C4-2B (cell line): ENCODE measurements at regions not wholly inside any gene's neighbourhood (a gene's known extent, or its start where the extent isn't known, plus 50 kb on each side); places are given as distances from the start of the nearest gene placed in this dataset.

Source experiments
- CTCF ChIP-seq: fragments of 450-650 bp; conservative IDR thresholded peaks from 2 replicates; pipeline ENCODE4 v1.5.1; 2017; ENCODE audit warnings: mild to moderate bottlenecking
- ZFX ChIP-seq: fragments of 450-650 bp; IDR thresholded peaks from 2 replicates; pipeline ENCODE4 v1.6.1; 2017

DNA sequence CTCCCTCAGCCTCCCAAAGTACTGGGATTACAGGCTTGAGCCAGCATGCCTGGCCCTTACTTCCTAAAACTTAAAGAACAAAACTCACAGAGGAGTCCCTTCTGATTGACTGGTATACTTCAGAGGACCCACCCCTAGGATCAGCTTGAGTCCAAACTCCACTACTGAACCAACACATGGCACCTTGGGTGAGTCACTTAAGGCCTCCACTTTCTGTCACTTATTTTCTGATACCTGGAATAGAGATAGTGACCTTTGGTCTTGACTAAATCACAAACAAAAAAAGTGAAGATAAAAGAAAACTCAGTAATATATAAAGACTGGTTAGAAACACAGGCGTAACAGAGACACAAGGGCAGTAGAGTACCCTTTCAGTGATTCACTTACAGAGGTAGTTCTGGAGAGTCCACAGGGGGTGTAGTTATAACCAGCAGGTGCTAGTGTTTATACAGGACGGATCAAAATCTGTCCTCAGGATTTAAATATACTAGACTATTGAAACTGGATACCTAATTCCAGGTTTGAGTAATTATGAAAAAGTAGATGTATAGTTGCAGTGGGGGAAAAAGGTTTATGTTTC is 274.3 kb upstream of the ANKRD55 start:
- TF ChIP-seq CTCF (no peak), ZFX (no peak)
